ENCODE measurements at regions not wholly inside any gene's neighbourhood (a gene's known extent, or its start where the extent isn't known, plus 50 kb on each side); places are given as distances from the start of the nearest gene placed in this dataset.
"Not testable (repeated sequence)": the region's sequence is repeated elsewhere in the genome, so short reads cannot be mapped to it uniquely, and the experiment has no call there.

DNA sequence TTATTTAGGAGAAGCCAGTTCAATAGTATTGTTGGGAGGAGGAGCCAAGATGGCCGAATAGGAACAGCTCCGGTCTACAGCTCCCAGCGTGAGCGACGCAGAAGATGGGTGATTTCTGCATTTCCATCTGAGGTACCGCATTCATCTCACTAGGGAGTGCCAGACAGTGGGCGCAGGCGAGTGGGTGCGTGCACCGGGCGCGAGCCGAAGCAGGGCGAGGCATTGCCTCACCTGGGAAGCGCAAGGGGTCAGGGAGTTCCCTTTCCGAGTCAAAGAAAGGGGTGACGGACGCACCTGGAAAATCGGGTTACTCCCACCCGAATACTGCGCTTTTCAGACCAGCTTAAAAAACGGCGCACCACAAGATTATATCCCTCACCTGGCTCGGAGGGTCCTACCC lies 403.2 kb upstream of the SMIM31 start:
- not testable (repeated sequence) for TF ChIP-seq POLR2AphosphoS5 (IDR thresholded peaks at IDR 0.05; ENCODE audit: insufficient read depth in 1 of 2, low read depth in 1 of 2); POLR2A (IDR thresholded peaks at IDR 0.05)
- TF ChIP-seq, protein P1, sequence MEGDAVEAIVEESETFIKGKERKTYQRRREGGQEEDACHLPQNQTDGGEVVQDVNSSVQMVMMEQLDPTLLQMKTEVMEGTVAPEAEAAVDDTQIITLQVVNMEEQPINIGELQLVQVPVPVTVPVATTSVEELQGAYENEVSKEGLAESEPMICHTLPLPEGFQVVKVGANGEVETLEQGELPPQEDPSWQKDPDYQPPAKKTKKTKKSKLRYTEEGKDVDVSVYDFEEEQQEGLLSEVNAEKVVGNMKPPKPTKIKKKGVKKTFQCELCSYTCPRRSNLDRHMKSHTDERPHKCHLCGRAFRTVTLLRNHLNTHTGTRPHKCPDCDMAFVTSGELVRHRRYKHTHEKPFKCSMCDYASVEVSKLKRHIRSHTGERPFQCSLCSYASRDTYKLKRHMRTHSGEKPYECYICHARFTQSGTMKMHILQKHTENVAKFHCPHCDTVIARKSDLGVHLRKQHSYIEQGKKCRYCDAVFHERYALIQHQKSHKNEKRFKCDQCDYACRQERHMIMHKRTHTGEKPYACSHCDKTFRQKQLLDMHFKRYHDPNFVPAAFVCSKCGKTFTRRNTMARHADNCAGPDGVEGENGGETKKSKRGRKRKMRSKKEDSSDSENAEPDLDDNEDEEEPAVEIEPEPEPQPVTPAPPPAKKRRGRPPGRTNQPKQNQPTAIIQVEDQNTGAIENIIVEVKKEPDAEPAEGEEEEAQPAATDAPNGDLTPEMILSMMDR (IDR thresholded peaks at IDR 0.05), result not testable (repeated sequence)

Measured in vagina (tissue), 2 donors.